Panc1 (cell line): ENCODE measurements at regions not wholly inside any gene's neighbourhood (a gene's known extent, or its start where the extent isn't known, plus 50 kb on each side); places are given as distances from the start of the nearest gene placed in this dataset.

Experiments used
- CTCF ChIP-seq: fragments of 450-650 bp; IDR thresholded peaks from 2 replicates; pipeline ENCODE4 v1.5.1; 2017; ENCODE audit warnings: mild to moderate bottlenecking
- POLR2AphosphoS5 ChIP-seq: IDR thresholded peaks from 2 replicates; pipeline ENCODE4 v1.6.1; 2012; ENCODE audit warnings: mild to moderate bottlenecking, low read depth, low read length, moderate library complexity
- REST ChIP-seq, 2 experiments: IDR thresholded peaks; 2 replicates each; pipeline ENCODE4 v1.6.1; 2011 to 2012; ENCODE audit warnings: low read depth in 2 of 2, control low read depth in 1 of 2, low read length in 1 of 2, mild to moderate bottlenecking in 1 of 2, moderate library complexity in 1 of 2; ENCODE audit not compliant: insufficient read depth in 1 of 2

- TF ChIP-seq REST (IDR thresholded peaks at IDR 0.05; ENCODE audit: insufficient read depth in 1 of 2, low read depth in 2 of 2, low read length in 1 of 2) (no peak), CTCF (no peak), POLR2AphosphoS5 (no peak)
Measured at GRCh38 chr9:87034841-87035240, 87.5 kb upstream of the GAS1 start.
